Erythroblast (primary cell): ENCODE measurements at regions not wholly inside any gene's neighbourhood (a gene's known extent, or its start where the extent isn't known, plus 50 kb on each side); places are given as distances from the start of the nearest gene placed in this dataset.

Source experiments
- DNase-seq, 2 experiments: peaks; one replicate each; lab custom pipeline; 2025; lab: John Stamatoyannopoulos, UW
- GATA1 ChIP-seq: IDR thresholded peaks from 2 replicates; pipeline ENCODE4 v1.6.1; 2011; ENCODE audit warnings: low read depth, mild to moderate bottlenecking, control low read depth, low read length, moderate library complexity
- POLR2A ChIP-seq: IDR thresholded peaks from 2 replicates; pipeline ENCODE4 v1.6.1; 2011; ENCODE audit warnings: mild to moderate bottlenecking, low read length

DNA sequence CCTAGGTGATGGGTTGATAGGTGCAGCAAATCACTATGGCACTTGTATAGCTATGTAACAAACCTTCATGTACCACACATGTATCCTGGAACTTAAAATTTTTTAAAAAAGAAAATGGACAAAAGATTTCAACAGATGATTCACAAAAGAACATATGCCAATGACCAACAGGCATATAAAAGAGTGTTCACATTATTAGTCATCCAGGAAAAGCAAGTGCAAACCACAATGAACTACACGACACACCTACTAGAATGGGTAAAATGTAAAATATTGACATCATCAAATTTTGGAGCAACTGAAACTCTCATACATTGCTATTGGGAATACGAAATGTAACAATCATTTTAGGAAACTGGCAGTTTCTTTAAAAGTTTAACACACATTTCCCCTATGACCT lies 109.9 kb downstream of the YIPF5 start:
- no peak for TF ChIP-seq GATA1
- TF ChIP-seq POLR2A, result no peak
- no peak for DNase-seq

DNA sequence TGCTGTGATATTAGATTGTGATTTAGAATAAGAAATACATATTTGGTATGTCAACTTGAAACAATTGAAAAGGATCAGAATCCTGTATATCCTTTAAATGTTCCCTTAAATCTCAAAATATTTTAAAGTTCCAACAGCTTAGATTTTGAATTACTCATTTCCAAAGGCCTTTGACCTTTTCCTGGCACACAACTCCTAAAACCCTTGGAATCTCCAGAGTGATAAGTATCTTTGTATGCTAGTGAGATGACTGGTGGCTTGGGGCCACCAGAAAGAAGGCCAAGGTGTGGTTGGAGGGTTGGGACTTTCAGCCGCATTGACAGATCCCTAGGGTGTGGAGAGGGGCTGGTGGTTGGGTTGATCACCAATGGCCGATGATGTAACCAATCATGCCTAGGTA lies 104.7 kb downstream of the YIPF5 start:
- DNase-seq, result no peak
- TF ChIP-seq POLR2A, result no peak
- TF ChIP-seq GATA1, result no peak

DNA sequence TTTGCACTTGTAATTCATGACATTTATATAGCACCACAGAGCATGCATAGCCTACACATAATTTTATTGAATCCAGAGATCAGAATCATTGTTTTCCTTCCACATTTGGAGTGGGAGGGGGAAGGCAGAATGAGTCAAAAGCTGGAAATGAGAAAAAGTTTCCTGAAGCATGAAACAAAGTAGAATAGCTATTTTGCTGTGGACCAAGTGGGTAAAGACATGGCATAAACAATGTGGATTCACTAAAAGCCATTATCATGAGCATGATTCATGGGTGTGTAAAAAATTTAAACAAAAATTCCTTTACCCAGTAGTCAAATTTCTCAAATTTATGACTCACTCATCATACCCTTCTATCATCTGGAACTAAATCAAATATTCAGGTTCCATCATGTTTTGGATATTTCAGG lies 97.9 kb downstream of the YIPF5 start:
- no peak for DNase-seq
- TF ChIP-seq GATA1 (no peak), POLR2A (no peak)

DNA sequence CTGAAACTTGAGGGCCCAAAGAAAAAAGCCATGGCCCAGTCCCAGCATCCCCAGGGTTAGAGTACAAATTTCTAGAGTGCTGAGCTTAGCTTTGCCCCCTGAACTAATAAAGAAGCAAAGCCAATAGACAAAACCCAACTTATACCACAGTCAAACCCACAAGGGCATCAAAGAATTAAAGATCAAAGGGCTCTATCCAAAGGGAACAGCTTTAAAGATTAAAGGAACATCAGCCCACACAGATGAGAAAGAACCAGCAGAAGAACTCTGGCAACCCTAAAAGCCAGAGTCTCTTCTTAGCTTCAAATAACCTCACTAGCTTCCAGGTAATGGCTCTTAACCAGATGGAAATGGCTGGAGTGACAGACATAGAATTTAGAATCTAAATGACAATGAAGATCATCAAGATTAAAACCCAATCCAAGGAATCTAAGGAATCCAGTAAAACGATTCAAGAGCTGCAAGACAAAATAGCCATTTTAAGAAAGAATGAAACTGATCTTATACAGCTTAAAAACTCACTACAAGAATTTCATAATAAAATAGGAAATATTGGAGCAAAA lies 93.9 kb downstream of the YIPF5 start:
- TF ChIP-seq POLR2A (no peak), GATA1 (no peak)
- no peak for DNase-seq

DNA sequence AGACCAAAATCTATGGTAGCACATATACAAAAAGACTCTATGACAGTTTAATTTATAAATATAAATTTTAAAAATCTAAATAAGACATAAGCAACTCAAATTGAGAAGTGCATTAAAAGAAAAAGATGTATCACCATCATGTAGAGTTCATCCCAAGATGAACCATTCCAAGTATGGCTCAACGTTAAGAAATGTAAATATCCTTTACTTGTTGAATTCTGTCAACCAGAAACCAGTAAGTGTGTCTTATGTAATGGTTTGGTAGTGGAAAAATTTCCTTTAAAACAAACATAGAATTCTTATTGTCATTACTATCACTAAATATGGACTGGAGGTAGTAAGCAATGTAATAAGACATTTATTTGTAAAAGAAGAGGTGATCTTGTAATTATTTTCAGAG lies 87.3 kb downstream of the YIPF5 start:
- TF ChIP-seq GATA1 (no peak), POLR2A (no peak)
- no peak for DNase-seq

DNA sequence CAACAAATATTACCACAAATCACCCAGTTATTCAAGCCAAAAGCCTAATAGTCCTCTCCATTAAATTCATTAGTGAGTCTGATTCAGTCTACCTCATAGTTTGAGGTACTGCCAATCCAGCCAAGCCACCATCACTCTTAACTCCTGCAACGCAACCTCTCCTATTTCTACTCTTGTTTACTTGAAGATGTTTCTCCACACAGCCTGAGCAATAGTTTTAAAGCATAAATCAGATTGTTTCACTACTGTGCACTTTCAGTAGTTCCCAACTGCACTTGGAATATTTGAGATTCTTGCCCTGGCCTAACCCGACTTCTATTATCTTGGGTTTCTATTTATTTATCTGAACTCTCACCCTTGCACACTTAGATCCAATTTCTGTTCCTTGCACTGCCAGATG lies 85.5 kb downstream of the YIPF5 start:
- DNase-seq, result no peak
- TF ChIP-seq GATA1, result no peak
- TF ChIP-seq POLR2A, result no peak

DNA sequence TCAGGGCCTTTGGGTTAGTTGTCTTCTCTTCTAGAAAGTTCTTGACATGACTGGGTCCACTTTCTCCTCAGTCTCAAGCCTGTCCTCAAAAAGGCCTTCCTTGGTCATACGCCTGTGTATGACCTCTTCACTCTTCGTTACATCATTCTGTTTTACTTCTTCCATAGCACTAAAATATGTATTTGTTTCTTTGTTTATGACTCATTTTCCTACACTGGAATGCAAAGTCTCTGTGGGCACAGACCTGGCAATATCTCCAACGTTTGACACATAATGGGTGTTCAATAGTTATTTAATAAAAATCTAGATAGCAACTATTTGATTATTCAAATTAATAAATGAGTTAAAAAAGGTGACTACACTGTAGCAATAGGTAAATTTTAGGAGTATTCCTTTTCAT lies 85.1 kb downstream of the YIPF5 start:
- TF ChIP-seq POLR2A (no peak), GATA1 (no peak)
- DNase-seq, result no peak

DNA sequence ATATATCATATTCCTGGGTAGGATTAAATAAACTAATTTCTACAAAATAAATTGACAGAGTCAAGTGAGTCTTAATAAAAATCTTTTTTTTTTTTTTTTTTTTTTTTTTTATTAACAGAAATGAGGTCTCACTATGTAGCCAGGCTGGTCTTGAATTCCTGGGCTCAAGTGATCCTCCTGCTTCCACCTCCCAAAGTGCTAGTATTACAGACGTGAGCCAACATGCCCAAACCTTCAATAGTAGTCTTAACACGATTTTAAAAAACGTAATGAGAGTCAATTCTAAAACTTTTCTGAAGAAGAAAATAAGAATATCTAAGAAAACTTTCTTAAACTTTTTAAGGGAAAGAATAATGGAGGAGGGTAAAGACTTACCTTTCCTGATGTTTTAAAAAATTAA lies 84.2 kb downstream of the YIPF5 start:
- no peak for DNase-seq
- TF ChIP-seq POLR2A, result no peak
- TF ChIP-seq GATA1, result no peak

DNA sequence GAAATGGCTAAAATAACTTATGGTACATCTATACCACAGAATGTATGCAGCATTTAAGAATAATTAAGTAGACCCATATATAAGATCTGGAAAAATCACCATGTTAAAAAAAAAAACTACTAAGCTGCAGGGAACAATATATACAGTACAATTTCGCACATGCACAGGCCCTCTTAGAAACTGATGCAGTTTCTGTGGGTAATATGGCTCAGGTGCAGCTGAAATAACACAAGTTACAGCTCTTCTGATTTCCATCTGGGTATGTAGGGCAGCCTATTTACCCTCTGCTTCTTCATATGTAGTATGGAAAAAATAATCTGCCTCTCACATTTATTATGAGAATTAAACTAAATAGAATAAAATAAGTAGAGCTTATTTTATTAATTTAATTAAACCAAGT lies 82.9 kb downstream of the YIPF5 start:
- TF ChIP-seq GATA1, result no peak
- TF ChIP-seq POLR2A, result no peak
- no peak for DNase-seq

DNA sequence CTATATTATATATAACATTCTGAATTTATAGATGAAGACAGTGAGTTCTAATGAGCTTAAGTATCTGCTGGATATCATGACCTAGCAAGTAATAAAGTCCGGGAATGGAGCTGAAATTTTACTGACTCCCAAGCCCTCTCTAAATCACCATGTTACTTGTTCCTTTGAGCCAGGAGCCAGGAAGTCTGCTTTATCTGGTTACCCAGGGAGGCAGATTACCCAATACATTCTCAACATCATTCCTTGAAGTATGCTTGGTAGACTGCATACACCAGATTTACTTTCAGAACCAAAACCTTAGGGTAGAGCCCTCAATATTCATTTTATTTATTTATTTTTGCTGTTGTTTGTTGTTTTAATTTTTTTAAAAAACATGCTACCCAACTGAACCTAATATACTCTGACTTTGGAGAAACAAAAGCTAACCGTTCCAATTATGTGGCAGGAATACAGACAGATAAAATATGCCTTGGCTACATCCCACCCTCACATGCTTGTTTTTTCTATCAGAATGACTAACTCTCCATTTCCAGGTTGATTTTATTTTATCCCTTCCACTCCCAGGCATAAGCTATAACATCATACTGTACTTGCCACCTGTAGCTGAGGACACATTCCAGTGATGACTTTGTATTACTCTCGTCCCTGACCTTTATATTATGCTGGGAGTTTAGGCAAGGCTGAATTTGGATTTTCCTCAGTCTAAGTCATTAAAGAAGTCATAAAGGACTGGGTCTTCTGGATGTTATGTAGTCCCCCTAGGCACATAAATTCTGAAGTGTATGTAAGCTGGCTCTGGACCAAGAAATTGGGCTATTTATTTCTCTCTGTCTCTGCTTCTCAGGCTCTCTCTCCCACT lies 82.0 kb downstream of the YIPF5 start:
- DNase-seq, result no peak
- no peak for TF ChIP-seq POLR2A
- no peak for TF ChIP-seq GATA1

DNA sequence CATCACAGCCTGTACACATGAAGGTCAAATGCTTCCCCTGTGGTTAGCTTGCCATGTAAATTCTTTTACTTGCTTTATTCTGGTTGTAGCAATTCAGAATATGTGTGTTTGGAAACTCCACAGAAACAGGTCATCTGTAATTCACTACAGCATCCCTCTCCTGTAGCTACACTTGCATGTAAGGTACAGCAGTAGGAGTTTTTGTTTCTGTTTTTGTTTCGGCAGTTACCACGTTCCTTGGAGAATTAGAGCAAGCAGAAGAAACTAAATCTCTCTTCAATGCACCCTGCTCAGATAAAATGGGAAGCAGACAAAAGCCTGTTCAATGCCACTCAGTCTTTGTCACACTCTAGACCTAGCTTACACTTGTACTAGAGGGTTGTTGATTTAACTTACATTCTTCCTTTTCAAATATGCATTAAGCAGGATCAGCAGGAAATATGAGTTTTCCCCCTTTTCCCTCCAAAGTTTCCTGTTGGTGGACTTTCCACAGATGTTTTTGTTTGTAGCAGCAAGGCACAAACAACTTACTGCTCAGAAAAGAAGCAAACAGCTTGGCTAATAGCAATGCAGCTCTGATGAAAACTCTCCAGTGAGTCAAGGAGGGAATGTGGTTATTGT lies 80.9 kb downstream of the YIPF5 start:
- no peak for TF ChIP-seq GATA1
- no peak for TF ChIP-seq POLR2A
- no peak for DNase-seq

DNA sequence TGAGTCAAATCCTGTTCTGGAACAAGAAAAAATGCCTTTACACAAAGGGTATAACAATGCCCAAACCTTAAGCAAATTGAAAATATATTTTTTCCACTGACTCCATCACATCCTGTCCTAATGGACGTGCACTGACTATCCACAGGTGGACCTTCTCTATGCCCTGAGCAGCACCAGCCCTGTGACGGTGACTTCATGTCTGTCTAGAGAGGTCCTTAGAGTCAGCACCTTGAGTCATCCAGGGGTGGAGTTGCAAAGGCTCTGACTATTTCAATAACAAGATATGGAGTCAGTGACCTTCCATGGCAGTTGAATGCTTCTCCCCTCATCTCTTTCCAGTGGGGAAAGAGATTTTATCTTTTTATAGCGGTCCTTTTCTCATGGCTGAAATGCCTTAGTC lies 78.0 kb downstream of the YIPF5 start:
- DNase-seq, result no peak
- TF ChIP-seq GATA1 (no peak), POLR2A (no peak)

DNA sequence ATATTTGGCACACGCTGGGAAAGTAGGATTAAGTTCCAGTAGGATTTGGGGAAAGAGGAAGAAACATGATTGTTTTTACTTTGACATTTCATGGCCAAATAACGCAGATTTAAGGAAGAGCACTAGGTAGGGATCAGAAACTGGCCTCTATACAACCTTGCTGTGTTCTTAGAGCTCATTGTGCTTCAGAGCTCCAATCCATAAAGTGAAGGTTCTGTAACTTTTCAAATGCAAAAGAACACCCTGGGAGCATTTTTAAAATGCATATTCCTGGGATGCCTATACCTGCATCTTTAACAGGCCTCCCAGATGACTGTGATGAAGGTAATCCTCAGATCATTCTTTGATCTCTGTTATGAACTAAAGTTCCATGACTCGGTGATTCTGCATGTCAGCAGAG lies 77.1 kb downstream of the YIPF5 start:
- no peak for TF ChIP-seq GATA1
- no peak for TF ChIP-seq POLR2A
- no peak for DNase-seq

DNA sequence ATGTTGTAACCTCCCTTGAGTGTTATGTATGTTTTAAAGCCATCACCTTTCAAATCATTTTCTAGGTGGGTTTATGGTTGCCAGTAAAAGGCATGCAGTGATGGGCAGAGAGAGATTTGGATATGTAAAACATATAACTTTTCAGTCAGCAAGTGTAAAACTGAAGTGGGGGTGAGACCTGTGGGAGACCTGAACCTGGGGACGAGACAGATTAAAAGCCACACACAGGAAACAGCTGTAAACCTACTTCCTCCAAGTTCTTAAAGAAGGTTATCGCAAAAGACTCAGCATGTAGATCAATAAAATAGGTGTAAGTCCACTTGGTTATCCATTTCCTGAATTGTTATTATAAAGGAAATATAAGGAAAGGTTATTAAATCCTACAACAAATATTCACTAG lies 76.6 kb downstream of the YIPF5 start:
- no peak for DNase-seq
- TF ChIP-seq GATA1 (no peak), POLR2A (no peak)

DNA sequence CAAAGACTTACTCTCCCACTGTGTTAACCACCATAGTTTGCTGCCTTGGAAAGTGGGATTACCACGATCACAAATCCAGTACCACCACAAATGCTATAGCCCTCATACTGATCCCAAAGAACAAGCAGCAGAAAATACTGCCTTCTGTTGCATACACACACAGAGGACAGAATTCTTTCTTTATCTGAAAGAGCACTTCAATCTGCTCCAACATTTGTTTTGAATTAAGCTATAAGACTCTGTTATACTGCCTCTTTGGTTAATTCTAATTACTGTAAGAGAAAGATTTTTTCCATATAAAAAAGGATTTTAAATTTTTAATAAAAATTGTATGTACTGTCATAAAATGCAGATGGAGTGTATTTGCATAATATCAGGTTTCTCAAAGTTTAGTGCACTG lies 69.8 kb downstream of the YIPF5 start:
- no peak for DNase-seq
- TF ChIP-seq POLR2A, result no peak
- no peak for TF ChIP-seq GATA1
